GM19351 (cell line): ENCODE measurements at regions not wholly inside any gene's neighbourhood (a gene's known extent, or its start where the extent isn't known, plus 50 kb on each side); places are given as distances from the start of the nearest gene placed in this dataset.
"Not testable (repeated sequence)": the region's sequence is repeated elsewhere in the genome, so short reads cannot be mapped to it uniquely, and the experiment has no call there.

Experiments used
- ATAC-seq: cut with Tn5 transposase; IDR thresholded peaks from one replicate; pipeline ENCODE4 v1.9.1; 2021; ENCODE audit warnings: mild to moderate bottlenecking, moderate library complexity; ENCODE audit not compliant: unreplicated experiment

DNA sequence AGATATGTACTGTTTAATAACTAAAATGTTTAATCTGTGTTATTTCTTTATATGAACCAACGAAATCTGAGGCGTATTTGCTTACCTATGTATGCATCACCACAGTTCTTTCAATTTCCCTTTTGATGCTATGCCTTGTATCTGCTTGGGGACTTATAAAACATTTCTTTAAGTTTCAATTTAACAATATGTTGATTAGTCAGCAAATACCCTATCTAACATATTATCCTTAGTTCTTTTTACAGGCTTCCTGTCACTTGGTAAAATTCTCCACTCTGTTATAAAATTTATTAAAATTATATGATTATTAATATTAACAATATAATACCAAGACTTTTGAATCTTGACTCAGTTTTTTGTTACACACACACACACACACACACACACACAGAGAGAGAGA lies 174.3 kb downstream of the CPS1 start:
- ATAC-seq = no peak

DNA sequence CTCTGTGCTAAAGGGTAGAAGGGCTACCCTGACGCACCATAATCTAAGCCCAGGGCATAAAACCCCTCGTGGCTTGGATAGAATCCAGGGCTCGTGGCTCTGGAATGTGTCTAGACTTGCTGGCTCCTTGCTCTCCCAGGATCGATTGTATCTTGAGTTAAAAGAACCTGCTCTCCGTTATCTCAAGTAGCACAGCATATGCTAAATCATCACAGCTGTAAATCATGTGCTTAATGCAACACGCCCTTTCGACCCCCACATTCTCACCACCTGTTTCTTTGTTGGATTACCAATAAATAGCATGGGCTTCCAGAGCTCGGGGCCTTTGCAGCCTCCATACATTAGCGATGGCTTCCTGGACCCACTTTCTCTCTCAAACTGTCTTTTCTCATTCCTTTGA lies 190.4 kb downstream of the CPS1 start:
- ATAC-seq = not testable (repeated sequence)

DNA sequence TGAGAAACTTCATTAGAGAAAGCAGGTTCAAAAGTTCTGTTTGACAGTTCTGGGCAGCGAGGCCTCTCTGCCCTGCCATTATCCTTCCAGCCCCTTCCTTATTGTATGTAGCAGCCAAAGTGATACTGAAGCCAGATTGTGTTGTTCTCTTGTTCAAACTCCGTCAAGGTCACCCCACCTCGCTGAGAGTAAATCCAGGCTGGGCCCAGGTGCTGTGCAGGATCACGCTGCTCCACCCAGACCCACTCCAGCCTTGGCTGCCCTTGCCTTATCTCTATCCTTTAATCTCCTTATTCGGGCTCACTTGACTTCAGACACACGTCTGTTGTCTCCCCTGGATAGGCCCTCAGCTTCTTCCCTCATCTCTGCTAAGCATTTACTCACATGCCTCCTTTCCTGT lies 196.1 kb downstream of the CPS1 start:
- no peak for ATAC-seq

DNA sequence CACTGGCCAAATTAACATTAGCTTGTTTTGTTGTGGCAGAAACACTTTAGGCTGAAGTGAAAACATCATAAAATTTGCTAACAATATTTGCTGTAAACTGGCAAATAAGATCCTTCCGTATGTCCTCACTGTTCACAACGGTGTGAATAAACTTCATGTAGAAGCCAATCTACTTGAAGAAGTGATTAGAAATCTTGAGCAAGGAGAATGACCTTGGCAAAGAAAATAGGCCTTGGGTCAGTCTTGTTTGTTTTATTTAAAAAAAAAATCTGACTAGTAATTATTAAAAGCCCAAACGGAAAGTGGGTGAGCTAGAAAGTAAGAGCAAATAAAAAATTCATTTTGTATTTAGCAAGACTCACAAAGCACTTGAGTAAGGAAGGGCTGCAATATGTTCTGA lies 197.0 kb downstream of the CPS1 start:
- no peak for ATAC-seq

DNA sequence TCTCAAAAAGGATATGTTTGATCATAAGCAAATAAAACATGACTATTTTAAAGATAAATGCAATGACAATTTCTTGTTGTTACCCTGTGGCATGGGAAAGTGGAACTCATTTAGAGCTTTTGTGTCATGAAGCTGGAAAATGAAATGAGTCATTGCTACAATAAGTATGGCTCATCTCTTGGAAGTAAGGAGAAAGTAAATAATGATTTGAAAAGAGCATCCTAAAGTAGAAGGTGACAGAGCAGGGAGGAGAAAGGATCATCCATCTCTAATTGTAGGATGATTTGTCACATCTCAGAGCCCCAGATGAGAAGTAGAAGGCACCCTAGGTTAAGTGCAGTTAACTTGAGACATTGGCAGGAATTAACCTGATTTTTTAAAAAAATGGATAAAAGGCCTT lies 200.5 kb downstream of the CPS1 start:
- ATAC-seq = no peak

DNA sequence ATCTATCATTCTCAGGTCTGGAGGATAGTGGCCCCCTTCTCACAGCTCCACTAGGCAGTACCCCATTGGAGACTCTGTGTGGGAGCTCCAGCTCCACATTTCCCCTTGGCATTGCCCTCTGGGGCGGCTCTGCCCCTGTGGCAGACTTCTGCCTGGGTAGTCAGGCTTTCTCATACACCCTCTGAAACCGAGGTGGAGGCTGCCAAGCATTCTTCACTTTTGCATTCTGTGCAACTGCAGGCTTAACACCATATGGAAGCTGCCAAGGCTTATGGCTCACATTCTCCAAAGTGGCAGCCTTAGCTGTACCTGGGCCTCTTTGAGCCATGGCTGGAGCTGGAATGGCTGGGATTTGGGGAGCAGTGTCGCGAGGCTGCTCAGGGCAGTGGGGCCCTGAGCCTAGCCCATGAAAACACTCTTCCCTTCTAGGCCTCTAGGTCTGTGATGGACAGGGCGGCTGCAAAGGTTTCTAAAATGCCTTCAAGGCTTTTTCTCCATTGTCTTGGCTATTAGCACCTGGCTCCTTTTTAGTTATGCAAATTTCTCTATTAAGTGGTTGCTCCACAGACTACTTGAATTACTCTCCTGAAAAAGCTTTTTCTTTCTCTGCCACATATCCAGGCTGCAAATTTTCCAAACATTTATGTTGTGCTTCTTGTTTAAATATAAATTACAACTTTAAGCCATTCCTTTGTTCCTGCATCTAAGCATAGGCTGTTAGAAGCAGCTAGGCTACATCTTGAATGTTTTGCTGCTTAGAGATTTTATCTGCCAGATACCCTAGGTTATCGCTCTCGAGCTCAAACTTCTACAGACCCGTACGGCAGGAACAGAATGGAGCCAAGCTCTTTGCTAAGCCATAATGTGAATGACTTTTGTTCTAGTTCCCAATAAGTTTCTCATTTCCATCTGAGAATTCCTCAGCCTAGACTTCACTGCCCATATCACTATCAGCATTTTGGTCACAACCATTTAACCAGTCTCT lies 206.5 kb downstream of the CPS1 start:
- no peak for ATAC-seq

DNA sequence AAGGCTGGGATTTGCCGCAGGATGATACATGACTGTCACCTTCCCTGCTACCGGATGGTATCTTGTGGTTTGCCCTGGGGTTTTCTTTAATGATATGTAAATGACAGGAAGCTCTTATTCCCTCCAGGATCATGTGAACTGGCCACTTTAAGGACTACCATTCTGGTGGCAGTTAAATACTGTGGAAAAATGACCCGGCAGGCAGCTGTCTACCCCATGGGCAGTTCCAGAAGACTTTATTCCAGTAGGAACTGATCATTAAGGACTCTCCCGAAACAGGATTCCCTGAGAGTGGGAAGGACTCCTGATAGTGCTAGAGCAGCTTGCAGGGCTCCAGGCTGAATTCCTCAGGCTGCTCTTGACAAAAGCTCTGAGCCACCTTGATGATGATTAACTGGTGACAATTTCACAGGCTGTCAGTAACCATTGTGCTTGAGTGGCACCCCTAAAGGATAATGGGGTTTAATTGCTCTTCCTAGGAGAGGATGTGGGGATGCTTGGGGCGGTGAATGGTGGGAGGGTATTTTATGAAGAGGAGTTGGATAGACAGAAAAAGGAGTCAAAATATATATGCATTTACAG lies 212.0 kb downstream of the CPS1 start:
- ATAC-seq = no peak

DNA sequence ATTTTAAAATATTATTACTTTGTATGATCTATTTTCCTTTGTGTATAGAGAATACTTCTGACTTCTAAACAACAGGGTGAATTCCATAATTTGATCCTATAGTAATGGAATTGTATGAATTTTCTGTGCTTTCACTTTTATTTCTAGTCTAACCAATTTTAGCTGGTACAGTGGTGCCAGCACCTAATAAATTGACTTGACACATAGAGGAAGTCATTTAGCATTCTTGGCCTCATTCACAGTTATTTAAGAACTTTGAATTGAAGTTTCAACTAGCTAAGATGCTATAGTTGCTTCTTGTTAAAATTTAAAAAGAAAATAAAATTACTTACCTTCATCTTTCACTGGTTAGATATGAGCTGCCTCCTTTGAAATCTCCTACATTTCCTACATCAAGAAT lies 220.4 kb downstream of the CPS1 start:
- ATAC-seq = no peak

DNA sequence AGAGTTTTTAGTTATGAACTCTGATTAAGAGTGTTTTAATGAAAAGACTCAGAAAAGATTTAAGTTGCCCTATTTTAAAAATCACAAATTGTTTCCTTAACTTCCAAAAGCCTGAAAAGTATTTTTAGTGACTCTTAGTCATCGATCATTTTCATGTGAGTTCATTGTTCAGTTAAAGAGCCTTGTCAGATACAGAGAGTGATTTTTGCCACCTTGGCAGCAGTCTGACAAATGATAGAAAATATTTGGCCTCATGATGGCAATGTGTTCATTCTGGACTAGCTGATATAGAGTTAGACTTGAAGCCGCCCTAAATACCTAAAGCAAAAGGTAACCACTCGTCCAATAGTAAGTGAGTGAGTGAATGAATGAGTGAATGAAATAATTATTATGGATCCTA lies 225.8 kb downstream of the CPS1 start:
- ATAC-seq = no peak

DNA sequence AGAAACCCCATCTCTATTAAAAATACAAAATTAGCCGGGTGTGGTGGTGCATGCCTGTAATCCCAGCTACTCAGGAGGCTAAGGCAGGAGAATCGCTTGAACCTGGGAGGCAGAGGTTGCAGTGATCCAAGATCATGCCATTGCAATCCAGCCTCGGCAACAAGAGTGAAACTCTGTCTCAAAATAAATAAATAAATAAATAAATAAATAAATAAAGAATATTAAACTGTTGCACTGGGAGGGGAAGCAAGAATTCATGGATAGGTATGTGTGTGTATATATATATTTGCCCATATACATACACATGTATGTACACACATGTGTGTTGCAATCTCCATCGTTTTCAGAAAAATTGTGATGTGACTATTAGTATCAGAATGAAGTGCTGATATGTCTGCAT lies 231.4 kb downstream of the CPS1 start:
- ATAC-seq = not testable (repeated sequence)

DNA sequence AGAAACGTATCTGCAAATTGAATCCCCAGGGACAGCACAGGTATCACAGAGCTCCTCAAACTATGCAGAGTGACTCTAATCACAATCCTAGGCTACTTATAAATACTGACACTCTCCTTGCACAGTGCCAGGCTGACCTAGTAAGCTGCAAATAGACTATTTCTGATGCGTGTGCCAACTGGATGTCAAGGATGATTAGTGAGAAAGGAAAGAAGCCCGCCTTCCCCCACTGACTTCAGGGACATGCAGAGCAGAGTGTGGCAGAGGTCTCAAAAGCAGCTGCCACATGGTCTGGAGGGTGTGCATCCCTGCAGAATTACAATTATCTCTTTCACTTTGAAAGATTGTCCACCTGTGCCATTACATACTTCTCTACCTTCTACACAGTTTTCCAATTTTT lies 235.6 kb downstream of the CPS1 start:
- no peak for ATAC-seq

DNA sequence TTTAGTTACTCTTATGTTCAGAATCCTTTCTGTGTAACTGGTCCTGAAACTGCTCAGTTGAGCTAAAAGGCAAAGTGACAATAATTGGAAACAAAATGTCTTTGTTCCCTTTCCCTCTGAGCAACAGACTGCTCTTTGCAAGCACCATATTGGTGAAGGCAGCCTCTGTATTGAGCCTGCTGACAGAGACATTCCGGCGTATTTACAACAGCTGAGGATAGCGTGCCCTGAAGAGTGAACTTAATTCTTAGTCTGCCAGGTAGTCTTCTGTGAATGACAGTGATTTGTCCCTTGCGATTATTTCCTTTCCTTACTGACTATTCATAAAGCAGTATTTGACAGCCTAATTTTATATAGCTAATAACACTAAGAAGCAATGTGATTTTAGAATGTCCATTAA lies 239.1 kb downstream of the CPS1 start:
- no peak for ATAC-seq

DNA sequence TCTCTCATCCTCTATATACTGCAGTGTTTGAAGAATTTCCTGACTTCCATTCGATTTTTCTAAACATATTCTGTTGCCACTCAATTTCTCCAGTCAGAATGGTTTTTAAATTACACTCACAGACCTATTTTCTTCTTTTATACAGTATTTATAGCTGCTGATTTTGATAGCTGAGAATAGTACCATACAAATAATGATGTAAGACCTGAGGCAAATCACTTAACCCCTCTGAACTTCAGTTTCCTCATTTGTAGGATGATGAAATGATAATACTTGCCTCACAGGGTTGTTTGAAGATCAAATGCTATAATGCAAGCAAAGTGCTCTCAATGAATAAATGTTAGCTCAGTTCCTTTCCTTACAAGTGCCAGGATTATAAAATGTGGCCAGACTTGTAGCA lies 241.8 kb downstream of the CPS1 start:
- no peak for ATAC-seq

DNA sequence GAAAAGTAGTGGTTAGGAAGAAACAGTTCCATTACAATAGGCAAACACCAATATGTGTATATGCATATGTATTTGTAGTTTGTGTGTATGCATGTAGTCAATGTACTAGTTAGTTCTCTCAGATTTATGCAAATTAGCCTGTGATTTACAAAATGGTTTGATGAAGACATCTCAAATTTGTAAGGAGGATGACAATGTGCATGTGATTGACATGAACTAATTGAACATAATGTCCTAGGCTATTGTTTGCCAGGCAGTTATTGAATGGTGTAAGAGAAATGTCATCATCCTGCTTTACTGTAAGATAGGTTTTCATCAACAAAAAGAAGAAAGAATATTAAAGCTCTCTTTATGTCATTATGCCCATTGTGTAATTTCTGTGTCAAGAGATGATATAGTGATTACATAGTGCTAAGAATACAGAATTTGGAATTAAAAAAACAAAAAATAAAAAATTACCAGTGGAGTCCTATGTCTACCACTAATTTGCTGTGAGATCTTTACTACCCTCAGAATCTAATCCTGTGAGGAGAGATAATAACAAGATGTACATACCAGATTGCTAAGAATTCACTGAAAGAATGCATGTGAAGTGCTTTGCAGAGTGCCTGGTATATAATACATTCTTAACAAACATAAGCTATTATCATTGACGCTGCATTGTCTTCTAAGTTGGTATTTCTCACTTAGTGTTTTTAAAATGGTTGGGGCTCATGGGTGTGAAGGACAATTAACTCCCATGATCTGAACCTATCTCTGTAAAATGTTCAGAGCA lies 258.0 kb downstream of the CPS1 start:
- no peak for ATAC-seq

DNA sequence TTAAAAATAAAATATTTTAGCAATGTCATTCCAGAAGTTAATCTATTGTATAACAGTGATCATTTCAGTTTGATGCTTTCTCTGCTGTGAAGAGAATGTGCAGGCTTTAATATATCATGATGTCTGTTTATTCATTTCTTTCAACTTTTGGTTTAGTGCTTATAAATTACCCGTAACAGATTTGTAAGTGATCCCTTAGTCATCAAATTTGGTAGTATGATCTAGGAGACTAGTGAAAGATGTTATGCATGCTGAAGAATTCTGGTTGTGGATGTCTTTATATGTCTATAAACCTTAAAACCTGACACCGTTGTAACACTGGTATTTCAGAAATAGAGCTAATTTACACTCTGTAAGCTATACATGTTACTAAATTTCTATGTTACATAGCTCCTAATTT lies 260.4 kb downstream of the CPS1 start:
- no peak for ATAC-seq

DNA sequence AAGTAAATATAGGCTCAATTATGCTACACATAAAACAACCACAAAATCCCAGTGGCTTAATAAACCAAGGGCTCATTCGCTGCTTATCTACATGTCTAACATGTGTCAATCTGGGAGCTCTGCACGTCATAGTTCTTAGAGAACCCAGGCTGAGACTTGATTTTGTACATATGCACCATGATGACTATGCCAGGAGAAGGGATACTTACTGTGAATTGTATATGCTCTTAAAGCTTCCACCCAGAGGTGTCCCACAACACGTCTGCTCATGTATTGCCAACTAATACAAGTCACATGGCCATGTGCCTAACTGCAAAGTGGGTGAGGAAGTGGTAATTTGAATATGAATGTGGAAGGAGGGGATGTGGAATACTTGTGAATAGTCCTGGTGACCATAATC lies 262.1 kb downstream of the CPS1 start:
- ATAC-seq = no peak

DNA sequence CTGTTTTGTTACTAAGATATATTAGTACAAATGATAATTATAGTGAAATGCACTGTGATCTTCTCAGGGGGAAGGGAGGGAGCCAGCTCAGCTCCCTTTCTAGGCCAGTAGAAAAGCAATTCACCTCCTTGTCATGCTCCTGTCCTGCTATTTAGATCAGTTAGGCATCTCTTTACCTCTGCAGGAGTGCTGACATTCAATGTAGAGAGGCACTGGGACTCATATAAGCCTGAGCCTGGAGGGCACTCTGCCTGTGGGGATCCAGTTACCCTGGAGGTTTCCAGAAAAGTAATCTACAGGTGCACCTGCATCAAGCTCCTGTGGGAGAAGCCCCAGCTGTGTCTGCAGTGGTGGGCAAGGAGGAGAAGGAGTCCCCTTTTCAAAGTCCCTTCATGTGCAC lies 277.0 kb downstream of the CPS1 start:
- no peak for ATAC-seq

DNA sequence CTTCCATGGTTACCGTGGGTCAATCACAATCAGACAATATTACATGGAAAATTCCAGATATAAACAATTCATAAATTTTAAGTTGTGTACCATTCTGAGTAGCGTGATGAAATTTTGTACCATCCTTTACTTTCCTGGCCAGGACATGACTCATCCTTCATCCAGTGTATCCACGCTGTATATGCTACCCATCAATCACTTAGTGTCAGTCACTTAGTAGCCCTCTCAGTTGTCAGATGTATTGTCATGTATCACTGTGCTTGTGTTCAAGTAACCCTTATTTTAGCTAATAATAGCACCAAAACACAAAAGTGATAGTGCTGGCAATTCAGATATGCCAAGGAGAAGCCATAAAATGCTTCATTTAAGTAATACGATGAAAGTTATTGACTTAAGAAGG lies 282.6 kb downstream of the CPS1 start:
- ATAC-seq = no peak

DNA sequence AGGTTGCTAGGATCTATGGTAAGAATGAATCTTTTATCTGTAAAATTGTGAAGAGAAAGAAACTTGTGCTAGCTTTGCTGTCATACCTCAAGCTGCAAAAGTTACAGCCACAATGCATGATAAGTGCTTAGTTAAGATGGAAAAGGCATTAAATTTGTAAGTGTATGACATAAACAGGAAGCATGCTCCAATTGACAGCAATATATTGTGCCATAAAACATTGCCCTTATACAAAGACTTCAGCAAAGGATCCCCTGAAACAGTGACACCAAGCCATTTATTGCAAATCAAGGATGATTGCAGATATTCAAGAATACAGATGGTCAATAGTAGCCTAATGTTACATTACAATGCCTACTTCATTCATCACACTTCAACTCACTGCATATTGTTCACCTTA lies 283.1 kb downstream of the CPS1 start:
- ATAC-seq = no peak

DNA sequence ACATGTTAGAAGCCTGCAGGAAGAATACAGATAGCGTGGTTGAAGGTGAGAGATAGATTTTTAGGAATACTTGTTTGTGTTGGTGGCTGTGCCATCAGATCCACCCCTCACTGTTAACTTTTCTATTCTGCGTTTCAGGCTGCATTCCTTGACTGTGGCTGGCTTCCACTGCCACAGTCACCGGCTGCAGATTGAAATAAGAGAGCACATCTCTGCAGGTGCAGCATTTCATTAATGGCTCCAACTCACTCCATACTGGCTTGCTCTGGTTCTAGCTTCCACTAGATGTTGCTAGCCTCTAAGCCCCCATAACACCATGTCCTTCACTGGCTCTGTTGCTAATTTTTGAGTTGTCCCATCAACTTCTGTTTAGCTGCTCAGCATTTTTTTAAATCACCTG lies 286.5 kb downstream of the CPS1 start:
- ATAC-seq = no peak

DNA sequence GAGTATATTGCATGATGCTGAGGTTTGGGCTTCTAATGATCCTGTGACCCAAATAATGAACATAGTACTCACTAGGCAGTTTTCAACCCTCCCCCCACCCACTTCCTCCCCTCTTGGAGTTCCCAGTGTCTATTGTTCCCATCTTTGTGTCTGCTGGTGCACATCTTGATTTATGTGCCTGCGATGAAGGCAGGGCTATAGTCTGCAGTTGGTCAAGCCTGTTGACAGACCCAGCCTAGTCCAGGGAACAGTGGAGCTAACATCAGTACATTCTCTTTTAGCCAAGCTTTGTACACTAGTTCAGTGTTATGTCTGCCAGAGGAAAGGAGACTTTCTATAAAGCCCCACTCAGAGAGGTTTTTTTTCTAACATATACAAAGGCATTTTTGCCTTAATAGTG lies 287.6 kb downstream of the CPS1 start:
- no peak for ATAC-seq

DNA sequence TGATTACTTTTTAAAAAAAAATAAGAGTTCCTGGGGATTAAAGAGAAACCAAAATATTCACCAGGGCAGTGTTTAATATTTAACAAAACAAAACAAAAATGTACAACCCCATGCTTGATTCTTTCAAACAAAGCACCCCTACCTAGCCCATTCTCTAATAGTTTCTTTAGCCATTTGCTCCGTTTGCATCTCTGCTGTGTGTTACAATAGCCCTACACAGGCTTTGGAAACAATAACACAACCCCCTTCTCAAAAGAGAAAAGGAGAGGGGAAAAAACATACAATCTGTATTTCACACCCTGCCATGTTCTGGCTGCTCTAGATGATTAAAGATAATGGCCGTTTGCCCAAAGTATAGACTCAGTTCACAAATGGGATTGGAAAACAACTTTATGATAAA lies 302.9 kb downstream of the CPS1 start:
- no peak for ATAC-seq
